Fibroblast of lung (primary cell): ENCODE measurements at regions not wholly inside any gene's neighbourhood (a gene's known extent, or its start where the extent isn't known, plus 50 kb on each side); places are given as distances from the start of the nearest gene placed in this dataset.
"Not testable (repeated sequence)": the region's sequence is repeated elsewhere in the genome, so short reads cannot be mapped to it uniquely, and the experiment has no call there.

Experiments
- DNase-seq, 2 donors: peaks; one replicate each; pipeline versions ENCODE4 v3.0.0 to v3.0.0-alpha.2; 2010; ENCODE audit warnings: low read depth in 2 of 2
- H2AFZ ChIP-seq: 2 replicates; pipeline ENCODE4 v1.5.1; 2012; ENCODE audit warnings: low read length, control low read depth, inconsistent platforms
- H3K27ac ChIP-seq: 2 replicates; pipeline ENCODE4 v1.5.1; 2011; ENCODE audit warnings: low read length, control low read depth; ENCODE audit not compliant: insufficient read depth
- H3K27me3 ChIP-seq: 2 replicates; pipeline ENCODE4 v1.5.1; 2011; ENCODE audit warnings: mild to moderate bottlenecking, low read length; ENCODE audit not compliant: control insufficient read depth, insufficient read depth
- H3K36me3 ChIP-seq: 2 replicates; pipeline ENCODE4 v1.5.1; 2011; ENCODE audit warnings: low read length; ENCODE audit not compliant: control insufficient read depth, insufficient read depth
- H3K4me1 ChIP-seq: 2 replicates; pipeline ENCODE4 v1.5.1; 2011; ENCODE audit warnings: low read length; ENCODE audit not compliant: control insufficient read depth, insufficient read depth; ENCODE audit errors: extremely low read depth
- H3K4me2 ChIP-seq: 2 replicates; pipeline ENCODE4 v1.5.1; 2011; ENCODE audit warnings: low read length, control low read depth; ENCODE audit not compliant: insufficient read depth; ENCODE audit errors: extremely low read depth
- H3K4me3 ChIP-seq, 4 experiments: fragments of 200-600 bp in 1 of 4; sonication (generic) in 1 of 4; replicated peaks in 1 of 4; 2 replicates each; pipeline ENCODE4 v1.5.1; 2011 to 2016; ENCODE audit warnings: low read length in 4 of 4, low read depth in 3 of 4, mild to moderate bottlenecking in 3 of 4, control low read depth in 2 of 4, inconsistent platforms in 1 of 4, mixed read lengths in 1 of 4; ENCODE audit not compliant: insufficient read depth in 1 of 4; ENCODE audit errors: control extremely low read depth in 1 of 4
- H3K79me2 ChIP-seq: 2 replicates; pipeline ENCODE4 v1.5.1; 2012; ENCODE audit warnings: mild to moderate bottlenecking, low read length, inconsistent platforms; ENCODE audit not compliant: control insufficient read depth, insufficient read depth
- H3K9ac ChIP-seq: 2 replicates; pipeline ENCODE4 v1.5.1; 2011; ENCODE audit warnings: mild to moderate bottlenecking, low read length, control low read depth; ENCODE audit not compliant: insufficient read depth
- H3K9me3 ChIP-seq: 2 replicates; pipeline ENCODE4 v1.5.1; 2012; ENCODE audit warnings: low read depth, low read length; ENCODE audit not compliant: control insufficient read depth, insufficient read depth
- H4K20me1 ChIP-seq: 2 replicates; pipeline ENCODE4 v1.5.1; 2011; ENCODE audit warnings: low read length; ENCODE audit not compliant: control insufficient read depth, insufficient read depth; ENCODE audit errors: extremely low read depth
- CTCF ChIP-seq, 2 donors: IDR thresholded peaks in 1 of 2; conservative IDR thresholded peaks in 1 of 2; 1 replicate in 1 of 2; 2 replicates in 1 of 2; pipeline ENCODE4 v1.5.1; 2011 to 2012; ENCODE audit warnings: low read length in 2 of 2, control low read depth in 1 of 2, inconsistent platforms in 1 of 2, low read depth in 1 of 2, mild to moderate bottlenecking in 1 of 2
- EZH2 ChIP-seq: IDR thresholded peaks from 2 replicates; pipeline ENCODE4 v1.5.1; 2012; ENCODE audit warnings: low read length, control low read depth, mild to moderate bottlenecking; ENCODE audit errors: missing control alignments

- no peak for DNase-seq
- no peak overlapping the region for H3K9ac ChIP-seq
These were observed 66.5 kb upstream of the SPIN4 start for GRCh38 chrX:63417649-63418048.

GRCh38 chrX:63409934-63410333 is 58.8 kb upstream of the SPIN4 start:
- not testable (repeated sequence) for H3K4me3 ChIP-seq, H3K9me3 ChIP-seq, H3K4me1 ChIP-seq, H3K27ac ChIP-seq, H3K27me3 ChIP-seq, H3K9ac ChIP-seq, H3K4me2 ChIP-seq, H2AFZ ChIP-seq, DNase-seq, H4K20me1 ChIP-seq, H3K79me2 ChIP-seq, H3K36me3 ChIP-seq

More at GRCh38 chrX:63417649-63418048, 66.5 kb upstream of the SPIN4 start:
- no peaks in the 10 kb centered on the region for H3K27me3 ChIP-seq
- no peak overlapping the region for H3K4me2 ChIP-seq
- no peaks in the 10 kb centered on the region for H3K36me3 ChIP-seq
- H3K9me3 ChIP-seq = no peaks in the 10 kb centered on the region
- H3K79me2 ChIP-seq = no peaks in the 10 kb centered on the region
- no peak overlapping the region for H3K4me3 ChIP-seq
- H3K27ac ChIP-seq = no peak overlapping the region
- no peaks in the 10 kb centered on the region for H4K20me1 ChIP-seq
- no peak overlapping the region for H2AFZ ChIP-seq
- TF ChIP-seq EZH2 (no peak), CTCF (conservative IDR thresholded peaks at IDR 0.05 in 1 of 2, IDR thresholded peaks at IDR 0.05 in 1 of 2; ENCODE audit: low read depth in 1 of 2, low read length in 2 of 2) (no peak)
- no peaks in the 10 kb centered on the region for H3K4me1 ChIP-seq

GRCh38 chrX:63408050-63408449 is 56.9 kb upstream of the SPIN4 start:
- H3K9me3 ChIP-seq = no peaks in the 10 kb centered on the region
- H3K9ac ChIP-seq = no peak overlapping the region
- H3K4me3 ChIP-seq = no peak overlapping the region
- no peak overlapping the region for H3K27ac ChIP-seq
- no peaks in the 10 kb centered on the region for H3K36me3 ChIP-seq
- H3K4me2 ChIP-seq = no peak overlapping the region
- no peak overlapping the region for H2AFZ ChIP-seq
- no peaks in the 10 kb centered on the region for H4K20me1 ChIP-seq
- DNase-seq = no peak
- H3K4me1 ChIP-seq = no peaks in the 10 kb centered on the region
- no peaks in the 10 kb centered on the region for H3K79me2 ChIP-seq
- TF ChIP-seq EZH2 = no peak
- TF ChIP-seq CTCF (conservative IDR thresholded peaks at IDR 0.05 in 1 of 2, IDR thresholded peaks at IDR 0.05 in 1 of 2; ENCODE audit: low read depth in 1 of 2, low read length in 2 of 2) = no peak
- no peaks in the 10 kb centered on the region for H3K27me3 ChIP-seq
